GM12892 (cell line): ENCODE measurements at regions not wholly inside any gene's neighbourhood (a gene's known extent, or its start where the extent isn't known, plus 50 kb on each side); places are given as distances from the start of the nearest gene placed in this dataset.

Experiments used
- POLR2A ChIP-seq: IDR thresholded peaks from 2 replicates; pipeline ENCODE4 v1.6.1; 2011; ENCODE audit warnings: low read depth, low read length, control low read depth
- POLR2AphosphoS5 ChIP-seq: IDR thresholded peaks from 2 replicates; pipeline ENCODE4 v1.6.1; 2011; ENCODE audit warnings: low read depth, low read length, control low read depth
- TAF1 ChIP-seq: IDR thresholded peaks from 2 replicates; pipeline ENCODE4 v1.6.1; 2011; ENCODE audit warnings: low read depth, mild to moderate bottlenecking, control low read depth, low read length, borderline replicate concordance

DNA sequence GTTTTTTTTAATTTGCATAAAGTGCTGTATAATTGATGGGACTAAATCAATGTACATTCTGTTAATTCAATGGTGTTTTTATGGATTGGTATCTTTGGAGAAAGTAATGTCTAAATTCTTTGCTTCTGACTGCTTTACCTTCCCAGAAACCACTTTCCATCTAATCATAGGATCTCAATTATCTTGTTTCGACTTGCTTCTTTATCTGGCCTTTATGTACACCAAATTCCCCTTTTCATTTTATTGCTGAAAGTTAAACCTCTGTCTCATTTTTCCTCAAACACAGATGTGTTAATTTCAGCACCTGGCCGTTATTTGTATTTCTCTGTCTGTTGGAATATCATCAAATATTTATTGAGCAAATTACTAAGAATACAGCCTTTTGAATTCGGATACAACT is 287.3 kb upstream of the GBE1 start:
- no peak for TF ChIP-seq POLR2A
- no peak for TF ChIP-seq POLR2AphosphoS5
- no peak for TF ChIP-seq TAF1
